ENCODE measurements at regions not wholly inside any gene's neighbourhood (a gene's known extent, or its start where the extent isn't known, plus 50 kb on each side); places are given as distances from the start of the nearest gene placed in this dataset.
"Not testable (repeated sequence)": the region's sequence is repeated elsewhere in the genome, so short reads cannot be mapped to it uniquely, and the experiment has no call there.

DNA sequence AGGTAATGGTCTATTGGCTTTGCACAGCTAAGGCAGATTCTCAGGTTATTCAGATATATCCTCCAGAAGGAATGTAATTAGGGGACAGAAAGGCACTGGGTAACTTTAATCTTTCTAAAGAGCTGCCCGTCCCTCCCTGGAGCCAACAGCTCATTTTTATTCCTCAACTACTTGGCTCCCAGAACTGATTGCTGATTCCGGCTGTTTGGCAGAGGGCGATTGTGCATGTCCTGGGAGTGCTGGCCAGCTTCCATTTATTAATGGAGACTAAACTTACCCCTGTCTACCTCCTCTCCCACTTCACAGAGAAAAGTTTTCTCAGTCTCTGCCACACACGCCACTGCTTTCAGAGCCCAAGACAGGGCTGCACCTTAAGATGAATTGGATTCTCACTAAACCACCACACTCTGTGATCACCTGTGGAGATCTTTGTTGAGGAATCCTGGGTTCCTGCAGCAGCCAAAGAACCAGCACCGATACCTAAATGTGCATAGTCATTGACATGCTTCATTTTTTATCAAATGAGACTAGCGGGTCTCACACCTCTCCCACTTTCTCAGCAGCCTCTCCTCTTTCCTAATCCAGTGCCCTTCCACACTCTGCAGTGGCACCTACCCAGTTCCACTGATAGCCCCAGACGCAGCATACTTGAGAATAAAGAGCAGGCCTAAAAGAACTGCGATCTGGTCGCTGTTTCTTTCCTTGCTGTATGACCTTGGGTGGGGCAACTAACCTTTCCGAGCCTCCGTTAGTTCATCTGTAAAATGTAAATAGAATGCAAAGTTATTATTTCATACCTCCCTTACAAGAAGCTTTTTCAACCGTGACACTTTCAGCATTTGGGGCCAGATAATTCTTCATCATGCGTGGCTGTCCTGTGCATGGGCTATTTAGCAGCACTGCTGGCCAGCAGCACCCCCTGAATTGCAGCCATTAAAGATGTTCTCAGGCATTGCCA lies 648.7 kb downstream of the UQCRFS1 start:
- no peak for DNase-seq (ENCODE audit: low read depth)

DNA sequence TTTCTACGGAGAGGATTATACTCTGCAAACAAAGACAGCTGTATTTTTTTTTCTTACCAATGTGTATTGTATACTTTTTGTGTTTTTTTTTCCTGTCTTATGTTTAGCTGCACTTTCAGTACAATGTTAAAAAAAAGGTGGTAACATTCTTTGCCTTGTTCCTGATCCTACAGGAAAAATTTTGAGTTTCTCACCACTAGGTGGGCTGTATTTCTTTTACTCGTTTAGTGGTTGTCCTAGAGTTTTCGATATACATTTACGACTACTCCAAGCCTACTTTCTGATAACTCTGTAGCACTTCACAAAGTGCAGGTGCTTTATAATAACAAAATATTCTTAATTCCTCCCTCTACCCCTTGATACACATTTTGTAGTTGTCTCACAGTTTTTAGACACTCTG lies 652.2 kb downstream of the UQCRFS1 start:
- DNase-seq (ENCODE audit: low read depth): no peak

DNA sequence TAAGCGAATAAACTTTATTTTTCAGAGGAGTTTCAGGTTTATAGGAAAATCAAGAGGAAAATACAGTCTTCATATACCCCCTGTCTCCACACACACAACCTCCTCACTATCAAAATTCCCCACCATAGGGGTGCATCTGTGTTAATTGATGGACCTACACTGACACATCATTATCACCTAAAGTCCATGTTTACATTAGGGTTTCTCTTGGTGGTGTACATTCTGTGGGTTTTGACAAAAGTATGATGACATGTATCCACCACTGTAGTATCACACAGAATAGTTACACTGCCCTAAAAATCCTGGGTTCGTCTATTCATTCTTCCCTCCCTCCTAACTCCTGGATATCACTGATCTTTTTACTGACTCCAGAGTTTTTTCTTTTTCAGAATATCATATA lies 654.2 kb downstream of the UQCRFS1 start:
- DNase-seq (ENCODE audit: low read depth): no peak

DNA sequence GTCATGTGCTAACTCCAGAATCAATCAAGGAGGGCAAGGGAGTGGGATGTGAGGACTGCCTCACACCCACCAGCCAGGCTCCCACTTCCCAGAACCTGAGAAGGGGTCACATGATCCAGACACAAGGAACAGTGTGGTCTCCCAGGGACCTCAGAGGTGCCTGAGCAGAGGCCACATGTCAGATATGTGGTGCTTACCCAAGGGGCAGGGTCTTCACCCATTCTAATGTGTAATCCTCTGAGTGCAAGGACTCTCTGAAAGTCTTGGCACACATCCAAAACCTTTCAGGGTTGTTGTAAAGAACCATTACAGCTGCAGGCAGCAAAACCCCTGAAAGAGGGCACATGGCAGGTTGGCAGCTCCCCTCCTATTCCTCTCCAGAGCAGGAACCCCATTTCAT lies 656.6 kb downstream of the UQCRFS1 start:
- DNase-seq (ENCODE audit: low read depth): no peak

DNA sequence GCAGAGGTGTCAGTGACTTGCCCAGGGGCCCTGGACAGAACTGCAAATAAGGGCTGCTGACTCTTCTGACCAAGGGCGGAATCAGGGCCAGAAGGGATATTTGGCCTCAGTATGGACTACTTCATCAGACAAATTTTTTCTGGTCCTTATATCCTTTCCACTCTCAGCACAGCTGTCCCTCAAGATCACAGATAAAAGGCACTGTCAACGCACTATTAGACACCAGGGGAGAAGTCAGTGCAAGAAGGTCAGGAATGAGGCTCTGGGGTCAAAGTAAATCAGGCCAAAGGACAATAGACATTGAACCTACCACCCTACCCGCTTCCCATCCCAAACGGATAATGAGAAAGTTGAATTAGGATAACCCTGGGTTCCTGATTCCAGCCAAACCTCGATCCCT lies 657.6 kb downstream of the UQCRFS1 start:
- DNase-seq (ENCODE audit: low read depth): no peak

DNA sequence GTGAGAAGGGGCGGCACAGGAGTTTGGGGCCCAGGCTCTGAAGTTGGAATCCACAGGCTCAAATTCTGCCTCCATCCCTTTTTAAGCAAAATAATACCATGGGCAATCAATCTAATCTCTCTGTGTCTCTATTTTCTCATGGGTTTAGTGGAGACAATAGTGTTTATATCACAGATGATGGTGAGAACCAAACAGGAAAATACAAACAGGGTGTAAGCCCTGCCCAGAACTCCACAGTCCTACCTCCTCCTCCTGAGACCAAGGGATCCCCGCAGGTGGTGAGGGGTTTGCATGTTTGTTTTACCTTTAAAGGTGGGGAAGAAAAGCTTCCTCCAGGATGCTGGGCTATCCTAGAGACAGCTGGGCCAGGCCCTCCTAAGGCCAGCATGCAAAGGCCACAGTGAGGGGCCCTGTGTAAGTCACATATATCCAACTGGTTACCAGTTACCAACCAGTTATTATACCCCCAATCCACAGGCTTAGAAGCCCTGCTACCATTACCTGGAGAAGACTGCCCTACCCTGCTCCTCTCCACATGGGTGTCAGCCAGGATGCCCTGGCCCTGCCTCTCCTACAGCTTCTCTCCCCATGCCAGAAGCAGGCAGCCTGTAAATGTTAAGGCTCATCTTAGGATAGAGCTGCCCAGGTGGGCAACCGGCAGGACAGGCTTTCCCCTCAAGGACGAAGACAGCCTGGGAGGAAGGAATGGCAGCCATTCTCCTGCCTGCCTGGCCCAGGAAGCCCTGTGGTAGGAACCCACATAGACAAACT lies 658.4 kb downstream of the UQCRFS1 start:
- no peak for DNase-seq (ENCODE audit: low read depth)

DNA sequence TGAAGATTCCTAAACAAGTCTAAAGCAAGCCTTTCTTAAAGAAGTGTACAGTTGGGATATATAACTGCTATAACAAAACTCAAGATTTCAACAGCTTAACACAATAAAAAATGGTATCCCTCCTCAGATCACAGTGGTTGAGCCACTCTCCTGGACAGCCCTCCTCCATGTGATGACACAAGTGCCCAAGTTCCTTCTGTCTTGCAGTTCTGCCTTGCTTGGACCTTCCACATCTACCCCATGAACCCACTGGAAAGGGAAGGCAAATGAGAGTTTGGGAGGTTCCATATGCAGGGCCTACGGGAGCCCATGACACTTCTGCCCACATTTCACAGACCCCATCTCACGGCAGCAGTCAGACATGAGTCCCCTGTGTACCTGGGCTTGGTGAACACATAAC lies 659.2 kb downstream of the UQCRFS1 start:
- DNase-seq (ENCODE audit: low read depth): no peak

DNA sequence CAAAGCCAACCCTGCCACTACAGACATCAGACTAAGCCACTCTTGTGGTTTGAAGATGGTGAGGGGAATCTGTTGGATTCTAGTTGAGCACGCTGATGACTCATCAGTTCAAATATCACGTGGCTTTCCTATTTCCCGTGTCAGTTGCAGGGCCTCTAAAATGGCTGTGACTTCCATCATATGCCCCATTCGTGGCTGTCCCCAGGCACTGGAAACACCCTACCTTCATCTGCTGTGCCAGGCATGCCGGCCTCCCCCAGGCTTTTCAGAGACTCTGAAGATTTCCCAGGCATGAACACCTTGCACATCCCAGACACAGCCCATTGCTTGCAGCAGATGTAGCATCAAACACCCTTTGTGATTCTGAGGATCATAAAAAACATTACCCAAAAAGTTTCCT lies 659.9 kb downstream of the UQCRFS1 start:
- DNase-seq (ENCODE audit: low read depth): no peak

DNA sequence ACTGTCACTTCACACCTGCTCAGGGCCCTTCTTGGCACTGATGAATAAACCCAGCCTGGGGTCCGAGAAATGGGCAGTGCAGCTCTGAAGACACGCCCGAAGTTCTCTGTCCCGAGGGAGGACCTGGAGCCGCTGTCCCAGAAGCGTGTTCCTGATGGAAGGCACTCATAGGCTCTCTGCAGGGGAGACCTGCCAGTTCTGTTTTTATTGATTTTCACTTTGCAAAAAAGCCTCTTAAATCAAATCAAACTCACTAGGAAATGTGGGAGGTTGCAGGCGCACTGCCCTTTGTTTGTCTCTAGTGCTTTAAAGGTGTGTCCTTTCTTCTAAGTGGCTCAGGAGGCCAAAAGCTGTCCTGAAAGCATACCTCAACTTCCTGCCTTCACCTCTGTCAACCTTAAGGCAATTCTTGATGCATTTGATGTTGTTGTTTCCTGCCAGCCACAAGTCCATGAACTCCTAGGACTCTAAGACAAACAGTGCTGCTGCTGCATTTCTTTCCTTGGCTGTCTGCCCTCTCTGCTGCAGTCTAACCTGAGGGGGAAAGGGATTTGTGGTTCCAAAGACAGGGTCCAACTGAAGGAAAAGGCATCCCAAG lies 663.2 kb downstream of the UQCRFS1 start:
- DNase-seq (ENCODE audit: low read depth): no peak

DNA sequence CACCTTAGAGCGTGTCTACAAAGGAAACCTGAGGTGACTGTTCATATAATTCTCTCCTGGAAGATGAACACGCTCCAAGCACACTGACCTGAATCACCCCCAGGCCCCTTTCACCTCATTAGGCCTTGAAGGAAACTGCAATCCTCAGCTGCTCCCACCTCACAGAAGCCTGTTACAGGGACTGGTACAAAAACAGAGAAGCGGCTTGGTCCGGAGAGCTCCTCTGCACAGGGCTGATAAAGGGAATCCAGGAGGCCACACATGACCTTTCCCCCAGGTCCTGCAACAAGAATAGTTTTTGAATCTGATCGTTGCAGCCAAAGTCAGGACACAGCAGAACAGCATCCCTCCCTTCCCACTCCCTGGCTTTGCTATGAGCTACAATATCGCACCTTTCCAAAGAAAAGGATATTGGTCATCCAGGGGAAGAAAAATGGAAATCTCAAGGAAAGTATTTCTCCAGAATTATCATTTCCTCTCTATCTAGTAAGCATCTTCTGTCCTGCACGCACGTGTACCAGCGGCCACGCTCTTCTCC lies 666.7 kb downstream of the UQCRFS1 start:
- no peak for DNase-seq (ENCODE audit: low read depth)

DNA sequence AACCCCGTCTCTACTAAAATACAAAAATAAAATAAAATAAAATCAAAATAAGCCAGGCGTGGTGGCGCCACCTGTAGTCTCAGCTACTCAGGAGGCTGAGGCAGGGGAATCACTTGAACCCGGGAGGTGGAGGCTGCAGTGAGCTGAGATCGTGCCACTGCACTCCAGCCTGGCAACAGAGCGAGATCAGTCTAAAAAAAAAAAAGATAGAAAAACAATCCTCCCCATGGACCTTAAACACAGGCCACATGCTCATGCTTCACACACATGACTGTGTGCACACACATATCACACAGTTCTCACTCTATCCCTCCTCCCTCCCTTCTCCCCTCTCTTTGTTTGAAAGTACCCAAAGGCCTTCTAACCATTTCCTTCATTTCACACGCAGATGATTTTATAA lies 667.6 kb downstream of the UQCRFS1 start:
- not testable (repeated sequence) for DNase-seq (ENCODE audit: low read depth)

DNA sequence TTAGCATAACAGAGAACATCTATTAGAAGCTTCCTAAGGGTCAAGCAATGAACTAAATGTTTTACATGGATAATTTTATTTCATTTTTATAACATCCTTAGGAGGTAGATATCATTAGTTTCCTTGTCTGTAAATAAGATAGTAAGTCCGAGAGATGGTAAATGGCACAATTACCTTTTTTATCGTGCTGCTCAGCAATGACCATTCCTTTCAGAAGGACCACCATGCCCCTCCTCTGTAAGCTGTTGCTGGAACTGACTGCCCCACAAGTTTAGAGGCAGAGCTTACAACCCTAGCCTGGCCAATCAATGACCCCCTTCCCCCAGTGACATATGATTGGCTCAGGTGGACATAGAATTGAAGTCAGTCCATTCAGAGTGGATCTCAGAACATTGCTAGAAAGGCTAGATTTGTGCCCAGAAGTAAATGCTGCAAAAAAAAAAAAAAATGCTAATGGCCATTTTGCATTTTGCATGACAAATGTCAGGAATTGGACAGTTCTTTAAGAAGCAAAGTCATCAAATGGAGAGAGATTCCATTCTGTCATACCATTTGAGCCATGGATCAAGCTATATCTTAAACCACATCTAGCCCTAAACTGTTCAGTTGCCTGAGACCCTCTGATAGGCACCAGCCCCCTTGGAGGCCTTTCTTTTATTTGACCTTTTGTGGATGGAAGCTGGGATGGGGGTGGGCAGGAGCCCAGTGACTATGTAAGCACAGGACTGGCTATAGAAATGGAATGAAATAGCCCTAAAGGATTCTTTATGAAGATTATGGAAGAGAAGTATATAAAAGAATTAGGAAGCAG lies 668.3 kb downstream of the UQCRFS1 start:
- DNase-seq (ENCODE audit: low read depth): no peak

DNA sequence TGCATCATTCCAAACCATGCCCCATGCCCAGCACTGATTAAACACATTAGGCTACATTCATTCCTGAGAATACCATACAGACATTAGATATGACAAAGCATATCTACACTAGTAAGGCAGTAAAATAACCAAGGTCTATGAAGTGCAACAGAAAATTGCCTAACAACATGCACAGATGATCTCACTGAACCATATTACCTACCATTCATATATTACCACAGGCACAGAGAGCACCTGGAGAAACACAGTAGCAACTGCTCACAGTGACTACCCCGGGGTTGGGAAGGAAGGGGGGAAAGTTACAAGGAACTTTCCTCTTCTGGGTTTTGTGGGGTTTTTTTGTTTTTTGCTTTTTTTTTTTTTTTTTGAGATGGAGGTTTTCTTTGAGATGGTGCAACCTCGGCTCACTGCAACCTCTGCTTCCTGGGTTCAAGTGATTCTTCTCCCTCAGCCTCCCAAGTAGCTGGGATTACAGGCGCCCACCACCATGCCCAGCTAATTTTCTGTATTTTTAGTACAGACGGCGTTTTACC lies 669.6 kb downstream of the UQCRFS1 start:
- DNase-seq (ENCODE audit: low read depth): no peak

DNA sequence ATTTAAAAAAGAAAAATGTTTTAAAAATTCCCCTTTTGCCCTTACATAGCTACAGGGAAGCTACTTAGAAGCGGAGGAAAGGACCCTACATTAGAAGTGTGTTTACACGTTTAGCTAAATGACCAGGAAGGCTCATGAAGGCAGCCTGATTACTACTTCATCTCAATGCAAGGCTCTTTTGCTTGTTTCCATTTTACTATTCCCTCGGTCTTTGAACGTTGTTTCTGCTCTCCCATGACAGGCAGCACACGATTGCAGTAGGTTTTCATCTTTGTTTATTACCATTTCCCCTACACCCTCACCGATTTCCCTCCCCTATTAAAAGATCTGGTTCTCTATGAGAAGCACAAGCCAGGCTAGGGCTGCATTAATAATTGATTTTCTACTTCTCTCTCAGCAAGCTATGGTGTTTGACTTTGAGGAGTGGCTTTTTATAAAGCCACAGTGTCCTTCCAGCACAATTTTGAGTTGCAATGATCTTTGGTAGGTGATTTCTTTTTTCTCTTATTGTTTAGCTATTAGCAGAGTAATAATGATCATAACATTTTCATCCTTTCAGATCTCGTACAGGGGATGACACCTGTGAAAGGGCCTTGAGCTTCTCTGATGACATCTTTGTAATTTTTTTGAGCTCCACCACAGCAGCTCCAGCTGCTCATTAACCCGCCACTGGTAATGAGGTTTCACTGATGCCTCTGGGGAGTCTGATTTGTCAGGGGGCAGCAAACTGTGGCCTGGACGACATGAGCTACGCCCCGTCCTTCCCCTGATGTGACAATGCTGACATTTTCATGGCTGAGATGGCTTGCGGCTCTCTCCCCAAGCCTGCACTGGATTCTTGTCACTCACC lies 670.3 kb downstream of the UQCRFS1 start:
- DNase-seq (ENCODE audit: low read depth): no peak

DNA sequence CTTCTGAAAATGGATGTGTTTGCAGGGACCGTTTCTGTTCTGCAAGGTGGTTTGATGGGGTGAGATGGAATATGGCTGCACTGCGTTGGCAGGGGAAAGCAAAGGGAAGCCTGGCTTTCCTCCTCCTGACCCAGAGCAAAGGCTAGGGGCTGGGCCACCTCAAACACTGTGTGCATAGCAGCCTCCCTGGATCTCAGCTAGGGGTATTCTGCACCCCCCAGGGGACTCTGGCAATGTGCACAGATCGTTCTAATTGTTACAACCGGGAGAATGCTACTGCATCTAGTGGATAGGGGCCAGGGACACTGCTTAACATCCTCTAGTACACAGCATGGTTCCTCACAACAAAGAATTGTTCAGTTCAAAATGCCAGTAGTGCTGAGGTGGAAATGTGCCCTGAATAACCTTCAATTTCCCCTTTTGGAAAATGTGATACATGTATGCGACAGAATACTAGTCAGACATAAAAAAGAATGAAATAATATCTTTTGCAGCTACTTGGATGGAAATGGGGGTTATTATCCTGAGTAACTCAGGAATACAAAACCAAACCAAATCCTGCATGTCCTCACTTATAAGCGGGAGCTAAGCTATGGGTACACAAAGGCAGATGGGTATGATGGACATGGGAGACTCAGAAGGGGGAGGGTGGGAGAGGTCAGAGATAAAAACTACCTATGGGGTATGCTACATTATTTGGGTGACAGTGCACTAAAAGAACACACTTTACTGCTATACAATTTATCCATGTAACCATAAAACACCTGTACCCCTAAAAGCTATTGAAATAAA lies 671.2 kb downstream of the UQCRFS1 start:
- no peak for DNase-seq (ENCODE audit: low read depth)

DNA sequence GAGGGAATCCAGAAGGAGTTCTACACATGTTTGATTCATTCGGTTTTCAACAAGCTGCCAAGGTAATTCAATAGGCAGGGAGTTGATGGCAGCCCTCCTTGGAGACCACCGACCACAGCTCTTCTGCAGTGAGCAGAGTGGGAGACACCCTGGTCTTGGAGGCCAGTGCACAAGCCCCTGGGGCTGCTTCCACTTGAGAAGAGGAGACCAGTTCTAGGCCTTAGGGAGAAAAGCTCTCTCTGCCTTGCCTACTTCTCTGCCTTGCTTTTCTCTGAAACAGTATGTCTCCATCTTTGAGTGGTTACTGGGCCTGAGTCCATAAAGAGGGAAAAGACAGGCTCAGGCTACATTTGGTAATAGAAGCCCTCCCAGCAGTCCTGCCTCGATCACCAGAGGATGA lies 671.9 kb downstream of the UQCRFS1 start:
- DNase-seq (ENCODE audit: low read depth): no peak

DNA sequence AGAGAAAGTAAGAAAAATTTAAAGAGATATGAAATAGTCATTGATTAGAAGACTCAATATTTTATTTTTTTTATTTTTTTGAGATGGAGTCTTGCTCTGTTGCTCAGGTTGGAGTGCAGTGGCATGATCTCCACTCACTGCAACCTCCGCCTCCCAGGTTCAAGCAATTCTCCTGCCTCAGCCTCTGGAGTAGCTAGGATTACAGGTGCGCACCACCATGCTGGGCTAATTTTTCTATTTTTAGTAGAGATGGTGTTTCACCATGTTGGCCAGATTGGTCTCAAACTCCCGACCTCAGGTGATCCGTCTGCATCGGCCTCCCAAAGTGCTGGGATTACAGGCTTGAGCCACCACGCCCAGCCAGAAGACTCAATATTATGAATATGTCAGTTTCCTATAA lies 672.6 kb downstream of the UQCRFS1 start:
- DNase-seq (ENCODE audit: low read depth): not testable (repeated sequence)

DNA sequence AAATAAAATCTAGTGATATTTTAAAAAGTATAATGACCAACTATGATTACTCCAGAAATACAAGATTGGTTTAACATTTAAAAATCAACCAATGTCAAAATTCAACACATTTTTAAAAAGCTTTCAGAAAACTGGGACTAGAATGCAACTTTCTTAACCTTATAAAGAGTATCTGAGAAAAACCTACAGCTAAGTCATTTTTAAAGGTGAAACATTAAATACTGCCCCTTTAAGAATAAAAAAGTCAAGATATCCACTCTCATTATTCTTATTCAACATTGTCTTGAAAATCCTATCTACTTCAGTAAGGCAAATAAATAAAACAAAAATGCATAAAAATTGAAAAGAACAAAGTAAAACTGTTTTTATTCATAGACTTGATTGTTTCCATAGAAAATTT lies 673.2 kb downstream of the UQCRFS1 start:
- DNase-seq (ENCODE audit: low read depth): no peak

DNA sequence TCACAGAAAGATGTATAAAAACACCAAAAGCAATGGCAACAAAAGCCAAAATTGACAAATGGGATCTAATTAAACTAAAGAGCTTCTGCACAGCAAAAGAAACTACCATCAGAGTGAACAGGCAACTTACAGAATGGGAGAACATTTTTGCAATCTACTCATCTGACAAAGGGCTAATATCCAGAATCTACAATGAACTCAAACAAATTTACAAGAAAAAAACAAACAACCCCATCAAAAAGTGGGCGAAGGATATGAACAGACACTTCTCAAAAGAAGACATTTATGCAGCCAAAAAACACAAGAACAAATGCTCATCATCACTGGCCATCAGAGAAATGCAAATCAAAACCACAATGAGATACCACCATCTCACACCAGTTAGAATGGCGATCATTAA lies 674.4 kb downstream of the UQCRFS1 start:
- not testable (repeated sequence) for DNase-seq (ENCODE audit: low read depth)

DNA sequence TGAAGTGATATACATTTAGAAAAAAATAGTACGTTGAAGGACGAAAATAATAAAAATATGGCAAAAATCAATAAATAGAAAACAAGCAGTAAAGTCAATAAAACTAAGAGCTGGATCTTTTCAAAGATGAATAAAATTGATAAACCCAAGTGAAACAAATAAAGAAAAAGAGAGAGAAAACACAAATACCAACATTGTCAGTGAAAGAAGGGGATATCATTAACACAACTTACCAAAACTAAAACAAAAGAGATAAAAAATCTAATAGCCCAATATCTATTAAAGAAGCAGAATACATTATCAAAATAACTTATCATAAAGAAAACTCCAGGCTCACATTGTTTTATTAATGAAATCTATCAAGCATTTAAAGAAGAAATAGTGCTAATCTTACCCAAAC lies 675.1 kb downstream of the UQCRFS1 start:
- DNase-seq (ENCODE audit: low read depth): no peak
